ENCODE measurements at regions not wholly inside any gene's neighbourhood (a gene's known extent, or its start where the extent isn't known, plus 50 kb on each side); places are given as distances from the start of the nearest gene placed in this dataset.

GRCh38 chr5:96035796-96036195, 74.1 kb upstream of the ELL2 start:
- no peak for DNase-seq (ENCODE audit: low spot score)

- DNase-seq (ENCODE audit: low spot score), result no peak
These were observed 71.5 kb upstream of the ELL2 start for GRCh38 chr5:96033116-96033515.

- no peak for DNase-seq (ENCODE audit: low spot score)
These were observed 70.2 kb upstream of the ELL2 start for GRCh38 chr5:96031811-96032261.

- no peak for DNase-seq (ENCODE audit: low spot score)
These were observed 69.5 kb upstream of the ELL2 start for GRCh38 chr5:96031180-96031579.

GRCh38 chr5:96026406-96027041, 64.9 kb upstream of the ELL2 start:
- DNase-seq (ENCODE audit: low spot score), result no peak

- no peak for DNase-seq (ENCODE audit: low spot score)
These were observed 63.2 kb upstream of the ELL2 start for GRCh38 chr5:96024683-96025475.

GRCh38 chr5:96023518-96023917, 61.9 kb upstream of the ELL2 start:
- no peak for DNase-seq (ENCODE audit: low spot score)

GRCh38 chr5:96022971-96023370, 61.3 kb upstream of the ELL2 start:
- DNase-seq (ENCODE audit: low spot score), result no peak

GRCh38 chr5:96017951-96018350, 56.3 kb upstream of the ELL2 start:
- DNase-seq (ENCODE audit: low spot score), result no peak

GRCh38 chr5:96016216-96016615, 54.6 kb upstream of the ELL2 start:
- DNase-seq (ENCODE audit: low spot score), result no peak

- peak; percentile 8 for DNase-seq (ENCODE audit: low spot score)
These were observed 54.1 kb upstream of the ELL2 start for GRCh38 chr5:96015709-96016108.

GRCh38 chr5:96014395-96014794, 52.7 kb upstream of the ELL2 start:
- DNase-seq (ENCODE audit: low spot score), result no peak

- DNase-seq (ENCODE audit: low spot score), result no peak
These were observed 51.6 kb upstream of the ELL2 start for GRCh38 chr5:96013254-96013653.

- DNase-seq (ENCODE audit: low spot score), result no peak
These were observed 50.7 kb upstream of the ELL2 start for GRCh38 chr5:96012399-96012798.
